SK-N-SH treated with all-trans-retinoic acid at 6 μM for 48 hours (cell line): ENCODE measurements at regions not wholly inside any gene's neighbourhood (a gene's known extent, or its start where the extent isn't known, plus 50 kb on each side); places are given as distances from the start of the nearest gene placed in this dataset.

Experiments
- BACH2 ChIP-seq: fragments of 250-450 bp; sonication (Bioruptor Pico); IDR thresholded peaks from 2 replicates; pipeline ENCODE4 v1.9.0; 2021; ENCODE audit warnings: mild to moderate bottlenecking, borderline replicate concordance
- CSDC2 ChIP-seq: fragments of 250-450 bp; sonication (Bioruptor Pico); IDR thresholded peaks from 2 replicates; pipeline ENCODE4 v1.5.0; 2020; ENCODE audit warnings: mild to moderate bottlenecking, moderate library complexity
- PATZ1 ChIP-seq: fragments of 250-450 bp; sonication (Bioruptor Pico); IDR thresholded peaks from 2 replicates; pipeline ENCODE4 v1.8.0; 2020; ENCODE audit warnings: mild to moderate bottlenecking, moderate library complexity, borderline replicate concordance
- PPARA ChIP-seq: fragments of 250-450 bp; sonication (Bioruptor Pico); IDR thresholded peaks from 2 replicates; pipeline ENCODE4 v1.5.0; 2020; ENCODE audit warnings: mild to moderate bottlenecking, borderline replicate concordance
- ZC3H10 ChIP-seq: fragments of 250-450 bp; sonication (Bioruptor Pico); IDR thresholded peaks from 2 replicates; pipeline ENCODE4 v1.5.1; 2021; ENCODE audit warnings: mild to moderate bottlenecking, moderate library complexity
- ZFP30 ChIP-seq: fragments of 450-650 bp; formaldehyde crosslinking; IDR thresholded peaks from 2 replicates; pipeline ENCODE4 v1.5.0; 2022; ENCODE audit warnings: mild to moderate bottlenecking, moderate library complexity
- ZNF70 ChIP-seq: fragments of 450-650 bp; formaldehyde crosslinking; IDR thresholded peaks from 2 replicates; pipeline ENCODE4 v1.5.0; 2020; ENCODE audit warnings: mild to moderate bottlenecking, moderate library complexity

GRCh38 chr18:41237317-41237716 is 717.7 kb upstream of the PIK3C3 start:
- no peak for TF ChIP-seq PPARA (CRISPR knock-in tag)
- no peak for TF ChIP-seq ZC3H10 (CRISPR knock-in tag)
- no peak for TF ChIP-seq ZNF70 (CRISPR knock-in tag)
- TF ChIP-seq PATZ1 (CRISPR knock-in tag): no peak
- TF ChIP-seq ZFP30 (CRISPR knock-in tag): no peak
- no peak for TF ChIP-seq BACH2 (CRISPR knock-in tag)
- TF ChIP-seq CSDC2 (CRISPR knock-in tag): no peak
